LNCAP (cell line): ENCODE measurements at regions not wholly inside any gene's neighbourhood (a gene's known extent, or its start where the extent isn't known, plus 50 kb on each side); places are given as distances from the start of the nearest gene placed in this dataset.

Experiments
- TF ChIP-seq, protein P1 (sequence below): fragments of 450-650 bp; IDR thresholded peaks from 2 replicates; pipeline ENCODE4 v1.5.1; 2017; ENCODE audit warnings: mild to moderate bottlenecking

DNA sequence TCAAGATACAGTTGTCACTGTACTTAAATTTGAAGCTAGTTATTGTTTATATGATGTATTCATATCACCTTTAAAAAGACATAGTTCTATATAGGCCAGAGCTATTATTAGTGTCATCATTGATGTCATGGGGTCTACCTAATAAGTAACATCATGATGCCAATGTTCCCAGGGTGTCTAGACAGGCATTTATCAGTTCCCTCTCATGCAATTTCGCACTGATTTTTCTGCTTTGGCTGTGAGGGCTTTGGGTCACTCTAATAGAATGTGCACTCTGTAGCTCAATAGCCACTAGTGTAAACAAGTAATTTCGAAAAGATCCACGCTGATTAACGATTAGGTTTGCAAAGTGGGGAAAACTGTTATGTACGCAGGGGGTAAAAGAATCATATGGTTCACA lies 1651.3 kb downstream of the SLITRK5 start:
- TF ChIP-seq, protein P1, sequence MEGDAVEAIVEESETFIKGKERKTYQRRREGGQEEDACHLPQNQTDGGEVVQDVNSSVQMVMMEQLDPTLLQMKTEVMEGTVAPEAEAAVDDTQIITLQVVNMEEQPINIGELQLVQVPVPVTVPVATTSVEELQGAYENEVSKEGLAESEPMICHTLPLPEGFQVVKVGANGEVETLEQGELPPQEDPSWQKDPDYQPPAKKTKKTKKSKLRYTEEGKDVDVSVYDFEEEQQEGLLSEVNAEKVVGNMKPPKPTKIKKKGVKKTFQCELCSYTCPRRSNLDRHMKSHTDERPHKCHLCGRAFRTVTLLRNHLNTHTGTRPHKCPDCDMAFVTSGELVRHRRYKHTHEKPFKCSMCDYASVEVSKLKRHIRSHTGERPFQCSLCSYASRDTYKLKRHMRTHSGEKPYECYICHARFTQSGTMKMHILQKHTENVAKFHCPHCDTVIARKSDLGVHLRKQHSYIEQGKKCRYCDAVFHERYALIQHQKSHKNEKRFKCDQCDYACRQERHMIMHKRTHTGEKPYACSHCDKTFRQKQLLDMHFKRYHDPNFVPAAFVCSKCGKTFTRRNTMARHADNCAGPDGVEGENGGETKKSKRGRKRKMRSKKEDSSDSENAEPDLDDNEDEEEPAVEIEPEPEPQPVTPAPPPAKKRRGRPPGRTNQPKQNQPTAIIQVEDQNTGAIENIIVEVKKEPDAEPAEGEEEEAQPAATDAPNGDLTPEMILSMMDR: no peak

GRCh38 chr13:89324582-89324981 lies 1653.4 kb downstream of the SLITRK5 start:
- TF ChIP-seq, protein P1: no peak

DNA sequence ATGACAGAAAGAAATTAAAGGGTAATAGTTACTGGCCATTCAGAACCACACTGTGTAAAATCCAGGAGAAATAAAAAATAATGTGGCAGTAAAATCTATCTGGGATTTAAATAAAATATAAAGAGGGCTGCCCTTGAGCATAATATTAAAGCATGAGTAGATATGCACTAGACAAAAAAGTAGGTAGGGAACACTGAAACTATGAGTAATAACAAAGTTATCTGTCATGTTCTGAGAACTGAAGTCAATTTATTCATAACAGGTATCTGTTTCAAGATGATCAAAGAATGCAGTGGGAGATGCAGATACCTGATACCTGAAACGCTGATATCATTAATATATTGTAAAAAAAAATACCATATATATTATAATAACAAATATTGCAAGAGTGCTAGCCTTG lies 1672.0 kb downstream of the SLITRK5 start:
- TF ChIP-seq, protein P1: no peak

GRCh38 chr13:89352384-89352783 lies 1681.2 kb downstream of the SLITRK5 start:
- TF ChIP-seq, protein P1: no peak

- TF ChIP-seq, protein P1: no peak
Measured at GRCh38 chr13:89361909-89362308, 1690.7 kb downstream of the SLITRK5 start.

DNA sequence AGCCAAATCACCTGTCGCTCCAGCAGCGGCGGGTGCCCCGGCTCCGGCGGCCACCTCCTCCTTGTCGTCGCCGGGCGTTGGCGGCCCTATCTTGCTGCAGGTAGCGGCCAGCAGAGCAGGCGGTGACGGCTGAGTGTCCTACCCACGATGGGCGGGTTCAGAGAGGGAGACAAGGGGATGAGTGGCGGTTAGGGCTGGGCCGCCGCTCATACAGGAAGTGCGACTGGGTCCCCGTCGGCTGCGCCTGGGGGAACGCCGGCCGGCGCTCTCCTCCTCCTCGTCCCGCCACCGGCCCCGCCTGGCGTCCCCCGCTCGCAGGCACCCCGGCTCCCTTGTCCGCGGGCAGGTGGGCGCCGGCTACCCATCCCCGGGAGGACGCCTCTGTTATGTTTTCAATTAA lies 1692.0 kb downstream of the SLITRK5 start:
- TF ChIP-seq, protein P1: no peak

DNA sequence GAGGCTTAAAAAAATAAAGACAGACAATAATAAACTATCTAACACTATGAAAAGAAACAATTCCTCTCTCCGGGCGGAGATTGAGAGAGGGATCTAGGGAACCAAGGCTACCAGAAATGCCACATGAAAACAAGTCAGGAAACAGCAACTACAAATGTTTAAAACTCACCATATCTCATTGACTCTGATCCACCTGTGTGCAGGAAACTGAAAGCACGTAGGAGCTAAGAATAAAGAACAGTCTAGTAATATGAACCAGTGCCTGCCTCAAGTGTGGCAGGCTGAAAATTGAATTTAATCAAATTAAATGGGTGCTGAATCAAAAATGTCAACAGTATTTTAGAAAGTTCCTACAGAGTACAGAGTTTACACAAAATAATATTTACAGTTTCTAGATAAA lies 1701.0 kb downstream of the SLITRK5 start:
- TF ChIP-seq, protein P1: no peak

GRCh38 chr13:89375839-89376238 lies 1704.7 kb downstream of the SLITRK5 start:
- TF ChIP-seq, protein P1: no peak
